ENCODE measurements at regions not wholly inside any gene's neighbourhood (a gene's known extent, or its start where the extent isn't known, plus 50 kb on each side); places are given as distances from the start of the nearest gene placed in this dataset.

GRCh38 chr3:76321614-76322013, 536.3 kb upstream of the ZNF717 start:
- no peaks in the 10 kb centered on the region for H3K79me2 ChIP-seq (ENCODE audit: control insufficient read depth, insufficient read depth, low read length)
- H3K9me3 ChIP-seq (ENCODE audit: control extremely low read depth in 1 of 3, control insufficient read depth in 2 of 3, insufficient read depth in 1 of 3, low read length in 2 of 3), result peaks cover 0 to 4% (median 0%) of the 10 kb centered on the region in 3 donors
- Mint-ChIP-seq H3K4me3 (no peak overlapping the region), H3K27ac (no peak overlapping the region), H3K4me1 (no peaks in the 10 kb centered on the region), H3K27me3 (no peaks in the 10 kb centered on the region), H3K9me3 (ENCODE audit: insufficient read depth) (no peaks in the 10 kb centered on the region)
- POLR2A ChIA-PET, result no interaction called here
- H3K4me2 ChIP-seq (replicated peaks; ENCODE audit: low read depth, low read length, poor library complexity, severe bottlenecking), result no peak overlapping the region
- CTCF ChIA-PET, result no interaction called here
- ATAC-seq (ENCODE audit: low read depth), result no peak
- H2AFZ ChIP-seq (ENCODE audit: insufficient read depth, low read depth, low read length, poor library complexity, severe bottlenecking), result no peak overlapping the region
- no peaks in the 10 kb centered on the region for H3K4me1 ChIP-seq (ENCODE audit: control insufficient read depth in 2 of 2, insufficient read depth in 2 of 2, low read length in 2 of 2)
- no peaks in the 10 kb centered on the region for H3K27me3 ChIP-seq (replicated peaks in 1 of 4; ENCODE audit: control extremely low read depth in 1 of 4, control insufficient read depth in 3 of 4, insufficient read depth in 4 of 4, low read length in 3 of 4)
- no peak for DNase-seq
- no peak overlapping the region for H3K27ac ChIP-seq (ENCODE audit: low read length in 2 of 2)
- TF ChIP-seq CTCF (IDR thresholded peaks at IDR 0.05) (no peak), EZH2 (IDR thresholded peaks at IDR 0.05; ENCODE audit: borderline replicate concordance, insufficient read depth, low read depth, low read length, poor library complexity, severe bottlenecking) (no peak)
- intact Hi-C loops (cut with micrococcal nuclease), result no loop called here
- WGBS (ENCODE audit: insufficient coverage), result 76% methylated on average over 2 of the region's 4 CpGs
- H4K20me1 ChIP-seq (ENCODE audit: control insufficient read depth, insufficient read depth, low read length, poor library complexity, severe bottlenecking), result no peaks in the 10 kb centered on the region
- no peak overlapping the region for H3K9ac ChIP-seq (ENCODE audit: low read length)
- H3K4me3 ChIP-seq (ENCODE audit: control extremely low read depth in 1 of 5, extremely low read depth in 1 of 5, insufficient read depth in 1 of 5, low read depth in 2 of 5, low read length in 4 of 5), result no peak overlapping the region
- no peaks in the 10 kb centered on the region for H3K36me3 ChIP-seq (replicated peaks in 1 of 2; ENCODE audit: control extremely low read depth in 1 of 2, control insufficient read depth in 1 of 2, extremely low read depth in 1 of 2, insufficient read depth in 2 of 2, low read length in 1 of 2)

DNA sequence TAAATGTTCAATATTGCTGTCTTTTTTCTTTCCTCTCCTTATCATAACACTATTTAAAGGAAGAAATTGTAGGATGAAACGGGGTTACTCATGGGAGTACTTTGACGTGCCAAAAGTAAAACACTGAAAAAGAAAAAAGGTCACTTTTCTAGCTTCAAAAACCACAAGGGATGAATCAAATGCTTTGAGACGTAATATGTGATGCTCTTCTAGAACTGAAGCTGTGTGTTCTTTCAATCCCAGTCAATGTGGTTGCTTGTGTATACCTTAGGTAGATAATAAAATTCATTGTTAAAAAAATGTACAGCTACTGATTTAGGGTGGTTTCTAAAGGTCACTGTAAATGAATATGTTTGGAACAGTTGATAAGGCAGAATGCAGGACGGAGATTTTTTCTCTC, 538.8 kb upstream of the ZNF717 start:
- Histone ChIP-seq H3K4me2 (replicated peaks; ENCODE audit: low read depth, low read length, poor library complexity, severe bottlenecking) (no peak overlapping the region), H3K4me3 (ENCODE audit: control extremely low read depth in 1 of 5, extremely low read depth in 1 of 5, insufficient read depth in 1 of 5, low read depth in 2 of 5, low read length in 4 of 5) (no peak overlapping the region), H3K27me3 (replicated peaks in 1 of 4; ENCODE audit: control extremely low read depth in 1 of 4, control insufficient read depth in 3 of 4, insufficient read depth in 4 of 4, low read length in 3 of 4) (no peaks in the 10 kb centered on the region), H3K9ac (ENCODE audit: low read length) (no peak overlapping the region), H3K36me3 (replicated peaks in 1 of 2; ENCODE audit: control extremely low read depth in 1 of 2, control insufficient read depth in 1 of 2, extremely low read depth in 1 of 2, insufficient read depth in 2 of 2, low read length in 1 of 2) (no peaks in the 10 kb centered on the region), H3K9me3 (ENCODE audit: control extremely low read depth in 1 of 3, control insufficient read depth in 2 of 3, insufficient read depth in 1 of 3, low read length in 2 of 3) (peaks cover 0 to 6% (median 0%) of the 10 kb centered on the region in 3 donors), H3K79me2 (ENCODE audit: control insufficient read depth, insufficient read depth, low read length) (no peaks in the 10 kb centered on the region), H4K20me1 (ENCODE audit: control insufficient read depth, insufficient read depth, low read length, poor library complexity, severe bottlenecking) (no peaks in the 10 kb centered on the region), H3K4me1 (ENCODE audit: control insufficient read depth in 2 of 2, insufficient read depth in 2 of 2, low read length in 2 of 2) (no peaks in the 10 kb centered on the region), H2AFZ (ENCODE audit: insufficient read depth, low read depth, low read length, poor library complexity, severe bottlenecking) (no peak overlapping the region), H3K27ac (ENCODE audit: low read length in 2 of 2) (no peak overlapping the region)
- POLR2A ChIA-PET, result no interaction called here
- Mint-ChIP-seq H3K9me3 (ENCODE audit: insufficient read depth) (no peaks in the 10 kb centered on the region), H3K27ac (no peak overlapping the region), H3K27me3 (no peaks in the 10 kb centered on the region), H3K4me1 (no peaks in the 10 kb centered on the region), H3K4me3 (no peak overlapping the region)
- TF ChIP-seq CTCF (IDR thresholded peaks at IDR 0.05) (no peak), EZH2 (IDR thresholded peaks at IDR 0.05; ENCODE audit: borderline replicate concordance, insufficient read depth, low read depth, low read length, poor library complexity, severe bottlenecking) (no peak)
- intact Hi-C loops (cut with micrococcal nuclease), result no loop called here
- no CpG with 5 or more reads among the region's 4 CpGs for WGBS (ENCODE audit: insufficient coverage)
- DNase-seq (no peak), ATAC-seq (ENCODE audit: low read depth) (no peak)
- CTCF ChIA-PET, result no interaction called here
